HepG2 (cell line): ENCODE measurements at regions not wholly inside any gene's neighbourhood (a gene's known extent, or its start where the extent isn't known, plus 50 kb on each side); places are given as distances from the start of the nearest gene placed in this dataset.

Experiments
- ATAC-seq: fragments of 200-7000 bp; cut with Tn5 transposase; 3 replicates; pipeline ENCODE4 v1.9.1; 2020; ENCODE audit warnings: mild to moderate bottlenecking, moderate library complexity
- BruUV-seq: library from RNA; stranded (reverse); fragments of 400-500 nt; replicated peaks from 2 replicates; lab custom pipeline; 2021; lab: Mats Ljungman, UMichigan
- CTCF ChIA-PET: fragments of 300-600 bp; formaldehyde crosslinking; extraction: SDS; loops from one replicate; lab custom pipeline; 2021; ENCODE audit warnings: low total read pairs, inconsistent platforms, low intra/inter-chr PET ratio; lab: Yijun Ruan, JAX
- POLR2A ChIA-PET: fragments of 350-600 bp; sonication (Branson Sonifier 250); formaldehyde crosslinking; loops from one replicate; lab custom pipeline; 2020; ENCODE audit warnings: antibody characterized with exemption, inconsistent platforms; lab: Yijun Ruan, JAX
- DNase-seq: peaks from one replicate; pipeline ENCODE4 v3.0.0-alpha.2; 2015; ENCODE audit warnings: low spot score
- FAIRE-seq: peaks from 3 replicates; lab custom pipeline; 2011; peaks lifted over from hg19 to GRCh38; lab: Jason Lieb, UNC
- H2AFZ ChIP-seq: one replicate; pipeline ENCODE4 v1.6.1; 2011; ENCODE audit warnings: low read length, inconsistent platforms
- H3K27ac ChIP-seq: fragments of 300-600 bp; 3 replicates; pipeline ENCODE4 v1.8.0; 2011; ENCODE audit warnings: mixed run types, mild to moderate bottlenecking, mixed read lengths, low read length, inconsistent platforms; ENCODE audit not compliant: insufficient read depth; ENCODE audit errors: extremely low read length
- H3K27me3 ChIP-seq, 2 experiments: fragments of 200-600 bp in 1 of 2; 2 replicates in 1 of 2; 3 replicates in 1 of 2; pipeline versions ENCODE4 v1.6.0 to v1.8.0; 2011; ENCODE audit warnings: low read length in 2 of 2, mild to moderate bottlenecking in 2 of 2, moderate library complexity in 2 of 2, inconsistent platforms in 1 of 2; ENCODE audit not compliant: insufficient read depth in 2 of 2, control insufficient read depth in 1 of 2
- H3K36me3 ChIP-seq, 2 experiments: fragments of 200-600 bp in 1 of 2; replicated peaks in 1 of 2; 2 replicates in 1 of 2; 3 replicates in 1 of 2; pipeline versions ENCODE4 v1.5.1 to v1.8.0; 2011; ENCODE audit warnings: low read length in 2 of 2, inconsistent platforms in 1 of 2; ENCODE audit not compliant: insufficient read depth in 2 of 2, control insufficient read depth in 1 of 2
- H3K4me1 ChIP-seq: 2 replicates; pipeline ENCODE4 v1.5.1; 2012; ENCODE audit warnings: low read length, inconsistent platforms; ENCODE audit not compliant: insufficient read depth
- H3K4me2 ChIP-seq: 2 replicates; pipeline ENCODE4 v1.6.0; 2011; ENCODE audit warnings: low read depth, low read length, inconsistent platforms
- H3K4me3 ChIP-seq, 3 experiments: fragments of 200-600 bp in 1 of 3; sonication (generic), shearing (Covaris generic) in 1 of 3; replicated peaks in 1 of 3; 2 replicates each; pipeline ENCODE4 v1.5.1; 2011 to 2016; ENCODE audit warnings: low read length in 3 of 3, inconsistent platforms in 2 of 3, low read depth in 2 of 3, mild to moderate bottlenecking in 2 of 3, control low read depth in 1 of 3, mixed read lengths in 1 of 3; ENCODE audit not compliant: insufficient read depth in 1 of 3
- H3K79me2 ChIP-seq: one replicate; pipeline ENCODE4 v1.6.1; 2011; ENCODE audit warnings: low read length, inconsistent platforms; ENCODE audit not compliant: insufficient read depth
- H3K9ac ChIP-seq: 2 replicates; pipeline ENCODE4 v1.6.0; 2011; ENCODE audit warnings: mild to moderate bottlenecking, low read depth, low read length, inconsistent platforms; ENCODE audit not compliant: insufficient read depth
- H3K9me3 ChIP-seq: 2 replicates; pipeline ENCODE4 v1.5.1; 2012; ENCODE audit warnings: mild to moderate bottlenecking, low read length
- H4K20me1 ChIP-seq: 2 replicates; pipeline ENCODE4 v1.6.0; 2011; ENCODE audit warnings: inconsistent platforms, mild to moderate bottlenecking, low read length, moderate library complexity; ENCODE audit not compliant: insufficient read depth
- EED ChIP-seq: sonication (generic); formaldehyde crosslinking; IDR thresholded peaks from 2 replicates; pipeline ENCODE4 v1.5.0; 2020; ENCODE audit warnings: mild to moderate bottlenecking, missing genetic modification reagents
- GABPA ChIP-seq, 2 experiments: IDR thresholded peaks; 2 replicates each; pipeline ENCODE4 v1.6.1; 2011 to 2016; ENCODE audit warnings: low read depth in 2 of 2, low read length in 1 of 2, missing biosample characterization in 1 of 2, missing genetic modification characterization in 1 of 2
- ZBTB7A ChIP-seq: sonication (generic); formaldehyde crosslinking; IDR thresholded peaks from 2 replicates; pipeline ENCODE4 v1.8.0; 2022; ENCODE audit warnings: mild to moderate bottlenecking, missing genetic modification reagents
- ZNF44 ChIP-seq: sonication (generic); formaldehyde crosslinking; IDR thresholded peaks from 2 replicates; pipeline ENCODE4 v1.5.1; 2020; ENCODE audit warnings: mild to moderate bottlenecking, missing genetic modification reagents
- ZNF513 ChIP-seq: sonication (generic); formaldehyde crosslinking; conservative IDR thresholded peaks from 2 replicates; pipeline ENCODE4 v1.5.0; 2020; ENCODE audit warnings: missing genetic modification reagents
- ZNF652 ChIP-seq: IDR thresholded peaks from 2 replicates; pipeline ENCODE4 v1.6.1; 2016; ENCODE audit warnings: low read depth, borderline replicate concordance
- WGBS: methylation state at CpG from one replicate; pipeline ENCODE4 v1.1.6; 2017; ENCODE audit warnings: low lambda C conversion rate; 5-methylcytosine and 5-hydroxymethylcytosine counted together
- in situ Hi-C: cut with HindIII; loops from 2 replicates; pipeline ENCODE4 v1.10.0; 2017; ENCODE audit warnings: low pct_unique_long_range_greater_than_20kb; ENCODE audit not compliant: extremely low pct_ligation_motif_present
- intact Hi-C: fragments of 100-400 bp; cut with micrococcal nuclease; formaldehyde crosslinking; loops from one replicate; pipeline ENCODE4 v1.10.0; 2022; ENCODE audit not compliant: unreplicated experiment
- TF ChIP-seq, protein P1 (sequence below): sonication (generic); formaldehyde crosslinking; IDR thresholded peaks from 2 replicates; pipeline ENCODE4 v1.4.0; 2020; ENCODE audit warnings: missing genetic modification reagents

GRCh38 chr15:93474728-93475127 is 385.7 kb upstream of the RGMA start:
- H3K9ac ChIP-seq: no peak overlapping the region
- peak; percentile 61; the same call in 2 of the 3 replicates for ATAC-seq
- H3K27ac ChIP-seq: no peak overlapping the region
- POLR2A ChIA-PET: no interaction called here
- intact Hi-C loops: no loop called here
- TF ChIP-seq ZNF44 (CRISPR knock-in tag): no peak
- no peak for TF ChIP-seq EED
- TF ChIP-seq GABPA (IDR thresholded peaks at IDR 0.05; ENCODE audit: low read depth, low read length): no peak
- TF ChIP-seq GABPA (CRISPR knock-in tag; IDR thresholded peaks at IDR 0.05; ENCODE audit: low read depth): peak; percentile 35; the same call in 1 of the 2 replicates
- TF ChIP-seq, protein P1, sequence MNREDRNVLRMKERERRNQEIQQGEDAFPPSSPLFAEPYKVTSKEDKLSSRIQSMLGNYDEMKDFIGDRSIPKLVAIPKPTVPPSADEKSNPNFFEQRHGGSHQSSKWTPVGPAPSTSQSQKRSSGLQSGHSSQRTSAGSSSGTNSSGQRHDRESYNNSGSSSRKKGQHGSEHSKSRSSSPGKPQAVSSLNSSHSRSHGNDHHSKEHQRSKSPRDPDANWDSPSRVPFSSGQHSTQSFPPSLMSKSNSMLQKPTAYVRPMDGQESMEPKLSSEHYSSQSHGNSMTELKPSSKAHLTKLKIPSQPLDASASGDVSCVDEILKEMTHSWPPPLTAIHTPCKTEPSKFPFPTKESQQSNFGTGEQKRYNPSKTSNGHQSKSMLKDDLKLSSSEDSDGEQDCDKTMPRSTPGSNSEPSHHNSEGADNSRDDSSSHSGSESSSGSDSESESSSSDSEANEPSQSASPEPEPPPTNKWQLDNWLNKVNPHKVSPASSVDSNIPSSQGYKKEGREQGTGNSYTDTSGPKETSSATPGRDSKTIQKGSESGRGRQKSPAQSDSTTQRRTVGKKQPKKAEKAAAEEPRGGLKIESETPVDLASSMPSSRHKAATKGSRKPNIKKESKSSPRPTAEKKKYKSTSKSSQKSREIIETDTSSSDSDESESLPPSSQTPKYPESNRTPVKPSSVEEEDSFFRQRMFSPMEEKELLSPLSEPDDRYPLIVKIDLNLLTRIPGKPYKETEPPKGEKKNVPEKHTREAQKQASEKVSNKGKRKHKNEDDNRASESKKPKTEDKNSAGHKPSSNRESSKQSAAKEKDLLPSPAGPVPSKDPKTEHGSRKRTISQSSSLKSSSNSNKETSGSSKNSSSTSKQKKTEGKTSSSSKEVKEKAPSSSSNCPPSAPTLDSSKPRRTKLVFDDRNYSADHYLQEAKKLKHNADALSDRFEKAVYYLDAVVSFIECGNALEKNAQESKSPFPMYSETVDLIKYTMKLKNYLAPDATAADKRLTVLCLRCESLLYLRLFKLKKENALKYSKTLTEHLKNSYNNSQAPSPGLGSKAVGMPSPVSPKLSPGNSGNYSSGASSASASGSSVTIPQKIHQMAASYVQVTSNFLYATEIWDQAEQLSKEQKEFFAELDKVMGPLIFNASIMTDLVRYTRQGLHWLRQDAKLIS (CRISPR knock-in tag): no peak
- TF ChIP-seq ZNF513 (CRISPR knock-in tag): no peak
- TF ChIP-seq ZBTB7A (CRISPR knock-in tag): no peak
- peak; percentile 74 for TF ChIP-seq ZNF652 (CRISPR knock-in tag)
- TF ChIP-seq, all 625 proteins: peak for 2
- H3K4me2 ChIP-seq: no peak overlapping the region
- no peaks in the 10 kb centered on the region for H3K9me3 ChIP-seq
- CTCF ChIA-PET: no interaction called here
- FAIRE-seq: no peak
- no peaks in the 10 kb centered on the region for H3K79me2 ChIP-seq
- WGBS: 2% methylated on average over 6 of the region's 9 CpGs
- no peak overlapping the region for H2AFZ ChIP-seq
- no peak overlapping the region for H3K4me3 ChIP-seq
- H4K20me1 ChIP-seq: no peaks in the 10 kb centered on the region
- no peaks in the 10 kb centered on the region for H3K27me3 ChIP-seq
- no TSS peak for BruUV-seq
- in situ Hi-C loops: no loop called here
- no peak for DNase-seq
- no peaks in the 10 kb centered on the region for H3K4me1 ChIP-seq
- no peaks in the 10 kb centered on the region for H3K36me3 ChIP-seq
